Stimulated activated CD8-positive, alpha-beta memory T cell treated with anti-CD3 and anti-CD28 coated beads, Interleukin-15, amount 100 ng/mL, for 48 hours (primary cell): ENCODE measurements at regions not wholly inside any gene's neighbourhood (a gene's known extent, or its start where the extent isn't known, plus 50 kb on each side); places are given as distances from the start of the nearest gene placed in this dataset.
"Not testable (repeated sequence)": the region's sequence is repeated elsewhere in the genome, so short reads cannot be mapped to it uniquely, and the experiment has no call there.

Experiments
- DNase-seq, 2 donors: peaks; one replicate each; pipeline ENCODE4 v3.0.0-alpha.2; 2020; ENCODE audit warnings: low read depth in 2 of 2

GRCh38 chr10:9504227-9504626 is 1449.7 kb downstream of the GATA3 start:
- DNase-seq: no peak

GRCh38 chr10:9505546-9505945 is 1451.1 kb downstream of the GATA3 start:
- DNase-seq: no peak

GRCh38 chr10:9508606-9509005 is 1454.1 kb downstream of the GATA3 start:
- DNase-seq: no peak

GRCh38 chr10:9510626-9511025 is 1456.1 kb downstream of the GATA3 start:
- no peak for DNase-seq

- DNase-seq: no peak
Observed at GRCh38 chr10:9515922-9516321, 1461.4 kb downstream of the GATA3 start.

GRCh38 chr10:9535744-9536143 is 1481.3 kb downstream of the GATA3 start:
- no peak for DNase-seq

GRCh38 chr10:9545073-9545472 is 1472.6 kb upstream of the CELF2 start:
- no peak for DNase-seq

GRCh38 chr10:9547936-9548904 is 1469.5 kb upstream of the CELF2 start:
- no peak for DNase-seq

GRCh38 chr10:9550810-9551209 is 1466.9 kb upstream of the CELF2 start:
- DNase-seq: no peak

- DNase-seq: no peak
Observed at GRCh38 chr10:9554321-9554720, 1463.4 kb upstream of the CELF2 start.

GRCh38 chr10:9560976-9561375 is 1456.7 kb upstream of the CELF2 start:
- no peak for DNase-seq

- no peak for DNase-seq
Observed at GRCh38 chr10:9561821-9562505, 1455.7 kb upstream of the CELF2 start.

GRCh38 chr10:9577746-9578145 is 1439.9 kb upstream of the CELF2 start:
- no peak for DNase-seq

GRCh38 chr10:9579110-9579705 is 1438.5 kb upstream of the CELF2 start:
- DNase-seq: no peak

GRCh38 chr10:9582803-9583202 is 1434.9 kb upstream of the CELF2 start:
- not testable (repeated sequence) for DNase-seq

GRCh38 chr10:9596368-9596920 is 1421.2 kb upstream of the CELF2 start:
- DNase-seq: no peak

GRCh38 chr10:9602998-9603397 is 1414.7 kb upstream of the CELF2 start:
- DNase-seq: no peak

GRCh38 chr10:9603972-9604371 is 1413.7 kb upstream of the CELF2 start:
- DNase-seq: no peak

GRCh38 chr10:9605231-9605630 is 1412.4 kb upstream of the CELF2 start:
- no peak for DNase-seq

GRCh38 chr10:9608602-9609001 is 1409.1 kb upstream of the CELF2 start:
- DNase-seq: no peak

- DNase-seq: no peak
Observed at GRCh38 chr10:9613338-9614075, 1404.2 kb upstream of the CELF2 start.

- no peak for DNase-seq
Observed at GRCh38 chr10:9615189-9615588, 1402.5 kb upstream of the CELF2 start.
